H1 (cell line): ENCODE measurements at regions not wholly inside any gene's neighbourhood (a gene's known extent, or its start where the extent isn't known, plus 50 kb on each side); places are given as distances from the start of the nearest gene placed in this dataset.

Experiments used
- CTCF ChIA-PET: fragments of 300-600 bp; sonication (Branson Sonifier 250); formaldehyde crosslinking; loops from one replicate; lab custom pipeline; 2021; ENCODE audit not compliant: partially characterized antibody; lab: Charles Lee
- POLR2A ChIA-PET: fragments of 300-600 bp; sonication (Branson Sonifier 250); formaldehyde crosslinking; loops from one replicate; lab custom pipeline; 2021; ENCODE audit warnings: inconsistent platforms; ENCODE audit not compliant: partially characterized antibody; lab: Charles Lee
- DNase-seq, 2 experiments: peaks; one replicate each; pipeline versions ENCODE4 v3.0.0 to v3.0.0-alpha.2; 2010 to 2022; ENCODE audit warnings: low spot score in 2 of 2, low read depth in 1 of 2, mixed read lengths in 1 of 2
- FAIRE-seq: peaks from 2 replicates; lab custom pipeline; 2011; peaks lifted over from hg19 to GRCh38; lab: Jason Lieb, UNC
- H2AFZ ChIP-seq: 2 replicates; pipeline ENCODE4 v1.8.1; 2012; ENCODE audit warnings: low read length, inconsistent platforms
- H2AK5ac ChIP-seq: 2 replicates; pipeline ENCODE4 v1.6.1; 2013; ENCODE audit warnings: low read depth, low read length
- H2BK120ac ChIP-seq: replicated peaks from 2 replicates; pipeline ENCODE3; 2013; ENCODE audit warnings: low read depth, low read length, inconsistent platforms
- H2BK12ac ChIP-seq: 2 replicates; pipeline ENCODE4 v1.6.1; 2013; ENCODE audit warnings: low read depth, low read length
- H2BK15ac ChIP-seq: 2 replicates; pipeline ENCODE4 v1.6.1; 2013; ENCODE audit warnings: low read length
- H2BK20ac ChIP-seq: 2 replicates; pipeline ENCODE4 v1.6.1; 2013; ENCODE audit warnings: low read length
- H2BK5ac ChIP-seq: 2 replicates; pipeline ENCODE4 v1.6.1; 2013; ENCODE audit warnings: low read depth, low read length
- H3K14ac ChIP-seq: 2 replicates; pipeline ENCODE4 v1.6.1; 2013; ENCODE audit warnings: inconsistent platforms; ENCODE audit not compliant: insufficient read length
- H3K18ac ChIP-seq: 2 replicates; pipeline ENCODE4 v1.6.1; 2013; ENCODE audit warnings: low read length; ENCODE audit errors: extremely low read depth
- H3K23ac ChIP-seq: 2 replicates; pipeline ENCODE4 v1.6.1; 2013; ENCODE audit warnings: inconsistent platforms; ENCODE audit not compliant: insufficient read length
- H3K23me2 ChIP-seq: 2 replicates; pipeline ENCODE4 v1.6.1; 2013; ENCODE audit warnings: low read depth, low read length
- H3K27ac ChIP-seq: 2 replicates; pipeline ENCODE4 v1.6.1; 2011; ENCODE audit warnings: low read depth, low read length, inconsistent platforms
- H3K27me3 ChIP-seq, 4 experiments: replicated peaks in 1 of 4; 1 replicate in 1 of 4; 2 replicates in 3 of 4; pipeline versions ENCODE4 v1.6.1 to v1.8.1; 2011 to 2013; ENCODE audit warnings: low read length in 3 of 4, mild to moderate bottlenecking in 3 of 4, inconsistent platforms in 2 of 4, mixed read lengths in 2 of 4, moderate library complexity in 1 of 4; ENCODE audit not compliant: control insufficient read depth in 3 of 4, insufficient read depth in 3 of 4; ENCODE audit errors: extremely low read depth in 1 of 4
- H3K36me3 ChIP-seq, 4 experiments: 2 replicates each; pipeline versions ENCODE4 v1.6.1 to v1.8.1; 2011 to 2013; ENCODE audit warnings: mild to moderate bottlenecking in 4 of 4, low read length in 3 of 4, moderate library complexity in 2 of 4, control low read depth in 1 of 4, inconsistent platforms in 1 of 4; ENCODE audit not compliant: insufficient read depth in 4 of 4, control insufficient read depth in 2 of 4
- H3K4ac ChIP-seq: replicated peaks from 2 replicates; pipeline ENCODE3; 2013; ENCODE audit warnings: low read length, low read depth, mixed read lengths, inconsistent platforms; ENCODE audit not compliant: insufficient read length
- H3K4me1 ChIP-seq, 4 experiments: replicated peaks in 1 of 4; 1 replicate in 1 of 4; 2 replicates in 3 of 4; pipeline versions ENCODE4 v1.6.1 to v1.8.1; 2011 to 2013; ENCODE audit warnings: low read length in 3 of 4, inconsistent platforms in 2 of 4, mixed read lengths in 1 of 4; ENCODE audit not compliant: insufficient read depth in 4 of 4, control insufficient read depth in 3 of 4
- H3K4me2 ChIP-seq, 2 experiments: 2 replicates each; pipeline versions ENCODE4 v1.6.1 to v1.8.1; 2011 to 2013; ENCODE audit warnings: low read depth in 2 of 2, low read length in 2 of 2, control low read depth in 1 of 2, inconsistent platforms in 1 of 2, mild to moderate bottlenecking in 1 of 2; ENCODE audit not compliant: insufficient read depth in 1 of 2
- H3K4me3 ChIP-seq, 4 experiments: fragments of 200-600, 300-600 bp in 1 of 4; sonication (generic), shearing (Covaris generic), sonication (Bioruptor Twin) in 1 of 4; 2 replicates each; pipeline versions ENCODE4 v1.5.1 to v1.8.1; 2011 to 2016; ENCODE audit warnings: low read length in 4 of 4, low read depth in 3 of 4, control low read depth in 2 of 4, inconsistent platforms in 2 of 4, mild to moderate bottlenecking in 2 of 4, mixed read lengths in 1 of 4, moderate library complexity in 1 of 4; ENCODE audit not compliant: insufficient read depth in 2 of 4; ENCODE audit errors: extremely low read depth in 1 of 4
- H3K56ac ChIP-seq: replicated peaks from 2 replicates; pipeline ENCODE3; 2013; ENCODE audit warnings: low read depth, mild to moderate bottlenecking, mixed read lengths, low read length, inconsistent platforms; ENCODE audit not compliant: insufficient read length
- H3K79me1 ChIP-seq: 2 replicates; pipeline ENCODE4 v1.6.1; 2013; ENCODE audit warnings: low read depth, low read length, control low read depth
- H3K79me2 ChIP-seq, 2 experiments: 2 replicates each; pipeline versions ENCODE4 v1.6.1 to v1.8.1; 2012 to 2013; ENCODE audit warnings: low read length in 2 of 2, mild to moderate bottlenecking in 2 of 2, inconsistent platforms in 1 of 2; ENCODE audit not compliant: insufficient read depth in 2 of 2, control insufficient read depth in 1 of 2
- H3K9ac ChIP-seq, 4 experiments: replicated peaks in 1 of 4; 1 replicate in 1 of 4; 2 replicates in 3 of 4; pipeline versions ENCODE4 v1.6.1 to v1.8.1; 2011 to 2013; ENCODE audit warnings: low read depth in 3 of 4, low read length in 3 of 4, control low read depth in 2 of 4, mild to moderate bottlenecking in 2 of 4, moderate library complexity in 2 of 4, inconsistent platforms in 1 of 4; ENCODE audit errors: extremely low read depth in 1 of 4
- H3K9me3 ChIP-seq, 2 experiments: 2 replicates each; pipeline versions ENCODE4 v1.6.1 to v1.8.1; 2012 to 2013; ENCODE audit warnings: mild to moderate bottlenecking in 2 of 2, moderate library complexity in 2 of 2, control low read depth in 1 of 2, inconsistent platforms in 1 of 2, low read depth in 1 of 2, low read length in 1 of 2, mixed read lengths in 1 of 2; ENCODE audit not compliant: insufficient read depth in 2 of 2
- H4K20me1 ChIP-seq, 2 experiments: replicated peaks in 1 of 2; 2 replicates each; pipeline versions ENCODE3 to v1.8.1; 2011 to 2013; ENCODE audit warnings: inconsistent platforms in 2 of 2, low read length in 2 of 2, mild to moderate bottlenecking in 1 of 2; ENCODE audit not compliant: insufficient read depth in 2 of 2, control insufficient read depth in 1 of 2
- H4K5ac ChIP-seq: 2 replicates; pipeline ENCODE4 v1.6.1; 2013; ENCODE audit warnings: low read length, low read depth, mixed read lengths, inconsistent platforms; ENCODE audit not compliant: insufficient read length
- H4K8ac ChIP-seq: 2 replicates; pipeline ENCODE4 v1.8.0; 2013; ENCODE audit warnings: mild to moderate bottlenecking, moderate library complexity, low read length, inconsistent platforms; ENCODE audit not compliant: insufficient read depth; ENCODE audit errors: extremely low read depth
- H4K91ac ChIP-seq: replicated peaks from 2 replicates; pipeline ENCODE3; 2013; ENCODE audit warnings: low read length, mixed read lengths, inconsistent platforms; ENCODE audit not compliant: insufficient read length
- BRCA1 ChIP-seq: IDR thresholded peaks from 2 replicates; pipeline ENCODE4 v1.6.1; 2012; ENCODE audit warnings: low read depth, low read length, improper control_type of control experiment
- EZH2 ChIP-seq: fragments of 200-600 bp; sonication (generic); IDR thresholded peaks from 2 replicates; pipeline ENCODE4 v1.7.1; 2012; ENCODE audit warnings: low read depth, mild to moderate bottlenecking, moderate library complexity, low read length, inconsistent platforms; ENCODE audit not compliant: severe bottlenecking
- WGBS, 2 experiments: shearing (Covaris generic) in 1 of 2; methylation state at CpG; one replicate each; pipeline versions ENCODE4 v1.1.6 to v1.1.7; 2013 to 2015; ENCODE audit warnings: low lambda C conversion rate in 2 of 2, mixed read lengths in 2 of 2, inconsistent platforms in 1 of 2, low coverage in 1 of 2, missing lambda C conversion rate in 1 of 2; ENCODE audit not compliant: insufficient replicate concordance in 2 of 2, insufficient coverage in 1 of 2, insufficient read length in 1 of 2; ENCODE audit errors: extremely low coverage in 1 of 2, missing lambda C conversion rate in 1 of 2; 5-methylcytosine and 5-hydroxymethylcytosine counted together

GRCh38 chr11:62017878-62018655 lies 50.6 kb upstream of the FTH1 start:
- Histone ChIP-seq H3K27me3 (no peaks in the 10 kb centered on the region), H3K27ac (no peak overlapping the region), H3K9ac (no peak overlapping the region), H2BK120ac (no peak overlapping the region), H3K4ac (no peak overlapping the region), H4K8ac (no peak overlapping the region), H2BK15ac (no peak overlapping the region), H3K4me2 (no peak overlapping the region), H4K20me1 (no peaks in the 10 kb centered on the region), H3K23ac (no peak overlapping the region), H3K4me3 (no peak overlapping the region), H2AFZ (no peak overlapping the region), H4K5ac (no peak overlapping the region), H3K23me2 (no peaks in the 10 kb centered on the region), H2BK5ac (no peak overlapping the region), H3K4me1 (peaks cover 0 to 3% (median 0%) of the 10 kb centered on the region in 4 experiments; a peak in 1 of 7 replicates), H3K56ac (no peak overlapping the region), H3K79me1 (no peaks in the 10 kb centered on the region), H3K18ac (no peak overlapping the region; the same call in 1 of the 2 replicates), H3K14ac (no peak overlapping the region), H3K79me2 (no peaks in the 10 kb centered on the region), H2BK12ac (no peak overlapping the region), H3K9me3 (peaks cover 2 to 9% of the 10 kb centered on the region in 2 experiments; a peak in 3 of 4 replicates), H4K91ac (no peak overlapping the region), H2AK5ac (no peak overlapping the region), H2BK20ac (no peak overlapping the region), H3K36me3 (no peaks in the 10 kb centered on the region)
- POLR2A ChIA-PET, result interaction anchor here (0.7 kb wide), 1 partner anchor 48 kb away, joined by 3 read pairs; no protein-coding TSS in a partner anchor
- FAIRE-seq, result no peak
- TF ChIP-seq EZH2 (no peak), BRCA1 (no peak)
- 88% methylated on average over 12 of the region's 15 CpGs; no CpG with 5 or more reads in 1 of the 2 experiments for WGBS, 2 experiments
- CTCF ChIA-PET, result interaction anchor here (1.0 to 3.0 kb wide), 3 partner anchors 44 to 90 kb away, joined by 3 to 11 read pairs (median 4); no protein-coding TSS in a partner anchor
- no peak for DNase-seq
